ENCODE measurements at regions not wholly inside any gene's neighbourhood (a gene's known extent, or its start where the extent isn't known, plus 50 kb on each side); places are given as distances from the start of the nearest gene placed in this dataset.
"Not testable (repeated sequence)": the region's sequence is repeated elsewhere in the genome, so short reads cannot be mapped to it uniquely, and the experiment has no call there.

- DNase-seq = peak; percentile 34
Observed at GRCh38 chr22:46040471-46041465, 63.8 kb upstream of the WNT7B start.

GRCh38 chr22:46041642-46042041, 64.7 kb upstream of the WNT7B start:
- DNase-seq = peak; percentile 55

DNA sequence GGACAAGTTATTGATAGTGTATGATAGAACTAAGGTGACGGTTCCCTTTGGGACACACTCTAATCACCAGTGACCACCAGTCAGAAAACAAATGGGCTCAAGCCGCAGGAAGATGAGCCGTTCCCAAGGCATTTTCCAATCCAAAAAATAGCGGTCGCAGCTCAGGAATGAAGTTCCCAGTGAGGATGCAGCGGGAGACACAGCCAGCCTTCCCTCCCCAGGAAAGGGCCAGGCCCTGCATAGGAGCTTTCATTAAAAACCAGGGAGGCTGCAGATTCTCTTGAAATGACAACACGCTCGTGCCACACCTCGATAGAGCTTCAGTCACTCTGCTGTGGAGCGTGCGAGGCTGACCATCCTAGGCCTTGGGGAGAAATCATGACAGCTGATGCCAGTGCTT, 65.8 kb upstream of the WNT7B start:
- DNase-seq = no peak

- no peak for DNase-seq
Observed at GRCh38 chr22:46043339-46043738, 66.4 kb upstream of the WNT7B start.

- peak; percentile 84 for DNase-seq
Observed at GRCh38 chr22:46043816-46044620, 67.1 kb upstream of the WNT7B start.

DNA sequence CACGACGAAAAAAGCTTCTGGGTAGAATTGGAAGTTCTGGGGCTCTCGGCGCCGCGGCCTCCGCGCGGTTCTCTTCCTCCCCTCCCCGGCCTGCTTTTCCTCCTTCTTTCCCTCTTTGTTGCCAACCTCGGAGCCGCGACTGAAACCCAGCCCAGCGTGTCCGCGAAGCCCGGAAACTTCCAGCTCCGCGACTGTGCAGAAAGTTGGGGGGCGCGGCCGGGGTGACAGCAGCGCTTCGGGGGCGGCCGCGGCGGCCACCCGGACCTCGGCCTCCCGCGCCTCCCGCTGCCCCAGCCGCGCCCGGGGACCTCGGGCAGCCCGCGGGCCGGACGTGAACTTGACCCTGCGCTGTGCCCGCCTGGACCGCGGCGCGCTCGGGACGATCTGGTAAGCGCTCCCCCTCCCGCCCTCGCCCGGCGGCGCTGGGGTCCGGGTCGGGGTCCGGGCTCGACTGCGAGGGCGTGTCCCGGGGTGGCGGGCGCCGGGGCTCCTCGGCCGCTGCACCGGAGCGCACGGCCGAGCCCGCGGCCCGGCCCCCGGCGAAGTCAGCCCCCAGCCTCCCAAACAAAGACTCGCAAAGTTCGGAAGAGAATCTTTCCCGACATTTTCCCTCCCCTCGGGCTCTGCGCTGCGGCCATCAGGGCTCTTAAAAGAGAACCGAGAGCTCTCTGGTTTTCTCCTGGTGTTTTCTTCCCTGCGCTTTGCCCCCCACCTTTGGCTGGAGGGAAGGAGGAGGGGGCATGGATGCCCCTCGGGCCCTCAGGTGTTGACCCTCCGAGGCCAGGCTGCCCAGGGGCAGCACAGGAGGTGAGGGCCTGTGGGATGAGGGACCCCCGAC, 67.9 kb upstream of the WNT7B start:
- DNase-seq = peak; percentile 14

GRCh38 chr22:46045459-46046298, 68.7 kb upstream of the WNT7B start:
- no peak for DNase-seq

DNA sequence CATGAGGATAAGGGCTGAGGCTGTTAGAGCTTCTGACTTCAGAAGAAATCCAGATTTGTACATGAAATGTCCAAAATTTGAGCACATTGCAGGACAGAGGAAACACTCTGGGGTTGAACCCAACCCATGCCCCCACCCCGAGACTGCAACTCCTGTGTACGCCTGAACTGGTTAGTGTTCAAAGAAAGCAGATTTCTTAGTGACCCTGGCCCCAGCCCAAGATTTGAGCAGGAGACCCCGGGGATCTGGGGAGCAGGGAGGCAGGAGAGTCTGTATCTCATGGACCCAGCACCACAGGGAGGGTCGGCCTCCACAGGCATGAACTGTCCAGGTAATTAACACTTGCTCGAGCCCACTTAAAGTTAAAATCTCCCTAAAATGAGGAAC, 69.3 kb upstream of the WNT7B start:
- DNase-seq = no peak

DNA sequence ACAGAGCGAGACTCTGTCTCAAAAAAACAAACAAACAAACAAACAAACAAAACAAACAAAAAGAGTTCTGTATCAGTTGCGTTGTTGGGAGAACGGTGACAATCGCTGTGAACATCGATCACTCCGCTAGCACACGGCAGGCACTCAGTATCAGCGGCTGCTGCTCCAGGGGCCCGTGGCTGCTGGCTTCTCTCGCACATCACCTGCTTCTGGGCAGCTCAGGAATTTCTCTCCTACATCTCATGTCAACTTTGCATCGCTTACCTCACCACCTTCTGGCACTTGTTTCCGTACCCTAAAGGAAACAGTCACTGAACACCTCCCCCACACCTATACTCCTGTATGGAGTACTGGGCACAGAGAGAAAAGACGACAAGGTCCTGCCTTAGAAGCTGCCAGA, 70.3 kb upstream of the WNT7B start:
- no peak for DNase-seq

DNA sequence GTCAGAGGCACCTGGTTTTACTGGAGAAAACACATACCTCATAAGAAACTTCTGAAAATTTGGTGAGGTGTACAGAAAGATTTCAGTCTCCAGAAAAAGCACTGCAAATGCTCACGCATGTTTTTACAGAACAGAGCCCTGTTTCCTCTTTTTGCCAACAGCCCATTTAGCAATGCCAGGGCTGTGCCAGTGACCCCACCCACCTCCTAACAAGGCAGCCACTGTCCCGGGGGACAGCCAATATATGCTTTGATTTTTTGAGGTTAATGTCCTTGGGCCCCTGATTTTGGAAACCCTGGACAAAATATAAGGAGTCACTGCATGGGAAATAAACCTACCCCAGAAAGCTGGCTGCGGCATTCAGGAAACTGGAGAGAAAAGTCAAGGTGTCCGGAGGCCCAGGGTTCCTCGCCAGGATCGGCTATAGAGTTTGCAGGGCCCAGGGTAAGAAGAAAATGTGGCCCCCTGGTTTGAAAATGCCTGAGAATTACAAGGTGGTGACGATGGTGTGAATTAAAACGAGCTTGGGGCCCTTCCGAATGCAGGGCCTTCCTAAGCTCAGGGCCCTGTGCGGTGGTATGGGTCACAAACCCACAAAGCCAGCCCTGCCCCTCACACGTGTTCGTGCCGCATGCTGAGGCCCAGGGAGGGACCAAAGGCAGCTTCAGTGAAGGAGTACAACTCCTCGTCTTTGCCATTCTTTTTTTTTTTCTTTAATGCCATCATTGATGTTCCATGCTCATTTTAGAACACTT, 71.1 kb upstream of the WNT7B start:
- DNase-seq = no peak

DNA sequence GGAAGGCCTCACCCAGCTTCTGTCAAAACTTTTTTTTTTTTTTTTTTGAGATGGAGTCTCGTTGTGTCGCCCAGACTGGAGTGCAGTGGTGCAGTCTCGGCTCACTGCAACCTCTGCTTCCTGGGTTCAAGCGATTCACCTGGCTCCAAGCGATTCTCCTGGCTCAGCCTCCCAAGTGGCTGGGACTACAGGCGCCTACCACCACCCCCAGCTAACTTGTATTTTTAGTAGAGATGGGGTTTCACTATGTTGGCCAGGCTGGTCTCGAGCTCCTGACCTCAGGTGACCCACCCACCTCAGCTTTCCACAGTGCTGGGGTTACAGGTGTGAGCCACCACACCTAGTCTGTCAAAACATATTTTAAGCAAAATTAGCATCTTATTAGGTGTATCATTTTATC, 71.7 kb upstream of the WNT7B start:
- not testable (repeated sequence) for DNase-seq

DNA sequence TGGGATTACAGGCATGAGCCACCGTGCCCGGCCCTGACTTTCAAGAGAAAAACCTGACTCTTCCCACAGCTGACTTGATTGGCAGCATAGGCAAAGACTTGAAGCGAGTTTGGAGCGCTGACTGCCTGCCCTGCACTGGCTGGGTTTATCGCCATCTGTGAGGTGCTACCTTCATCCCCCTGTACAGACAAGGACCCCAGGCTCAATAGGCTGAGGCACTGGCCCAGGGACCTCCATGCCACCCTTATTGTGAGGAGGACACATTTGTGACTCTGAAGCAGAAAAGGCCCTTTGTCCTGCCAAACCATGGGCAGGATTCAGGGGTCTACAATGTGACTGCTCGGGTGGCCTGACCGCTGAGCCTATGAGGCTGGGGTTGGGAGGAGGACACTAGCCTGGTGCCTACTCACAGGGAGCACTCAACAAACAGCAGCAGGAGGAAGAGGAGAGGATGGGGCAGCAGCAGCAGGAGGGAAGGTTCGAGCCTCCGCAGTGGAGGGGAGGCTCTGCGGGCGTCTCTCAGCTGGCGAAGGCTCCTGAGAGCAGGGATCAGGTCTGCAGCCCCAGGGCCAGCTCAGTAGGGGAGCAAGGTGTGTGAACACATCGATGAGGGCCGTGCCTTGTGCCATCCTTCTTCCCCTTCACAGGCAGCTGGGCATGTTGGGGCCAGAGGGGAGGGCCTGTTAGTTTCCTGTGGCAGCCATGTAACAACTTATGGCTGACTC, 72.9 kb upstream of the WNT7B start:
- no peak for DNase-seq

- no peak for DNase-seq
Observed at GRCh38 chr22:46050451-46050845, 73.5 kb upstream of the WNT7B start.

- no peak for DNase-seq
Observed at GRCh38 chr22:46050916-46051614, 74.1 kb upstream of the WNT7B start.

GRCh38 chr22:46051646-46052045, 74.7 kb upstream of the WNT7B start:
- DNase-seq = no peak

- no peak for DNase-seq
Observed at GRCh38 chr22:46052331-46052771, 75.4 kb upstream of the WNT7B start.

DNA sequence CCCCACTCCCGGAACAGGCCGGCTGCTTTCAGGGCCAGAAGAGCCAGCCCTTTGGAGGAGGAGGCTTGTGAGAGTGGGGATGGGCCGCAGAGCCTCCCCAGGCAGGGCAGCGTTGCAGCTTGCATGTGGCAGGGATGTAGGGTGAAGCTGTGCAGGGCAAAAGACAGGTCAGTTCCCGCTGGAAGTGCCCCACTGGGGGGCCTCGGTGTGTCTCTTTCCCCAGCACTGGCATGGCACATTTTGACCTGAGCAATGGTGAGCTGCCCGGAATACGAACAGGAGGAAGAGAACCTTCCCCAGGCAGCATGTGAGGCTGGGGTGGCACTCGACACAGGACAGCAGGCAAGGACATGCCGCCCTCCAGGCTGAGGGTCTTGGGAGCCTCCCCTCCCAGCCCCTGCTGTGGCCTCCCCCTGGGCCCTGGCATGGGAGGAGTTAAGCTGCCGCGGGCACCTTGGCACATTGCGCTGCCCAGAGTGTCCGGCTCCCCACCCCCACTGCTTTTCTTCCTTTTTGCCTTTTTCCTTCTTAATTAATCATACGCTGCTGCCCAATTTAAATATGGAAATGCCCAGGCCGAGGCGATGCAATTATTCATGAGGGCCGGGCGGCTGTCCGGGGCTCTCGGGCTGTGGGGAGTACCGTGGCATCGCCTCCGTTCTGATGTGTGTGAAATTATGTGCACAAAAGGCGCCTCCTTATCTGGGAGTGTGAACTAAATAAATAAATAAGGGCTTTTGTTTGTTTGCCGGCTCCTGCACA, 76.0 kb upstream of the WNT7B start:
- peak; percentile 73 for DNase-seq

- peak; percentile 73 for DNase-seq
Observed at GRCh38 chr22:46053563-46054090, 76.7 kb upstream of the WNT7B start.

Measured in NCI-H146 (cell line).